H9 (cell line): ENCODE measurements at regions not wholly inside any gene's neighbourhood (a gene's known extent, or its start where the extent isn't known, plus 50 kb on each side); places are given as distances from the start of the nearest gene placed in this dataset.

Experiments used
- DNase-seq: peaks from one replicate; pipeline ENCODE4 v3.0.0-alpha.2; 2017
- H2AFZ ChIP-seq: one replicate; pipeline ENCODE4 v1.6.1; 2013; ENCODE audit warnings: mild to moderate bottlenecking, low read length, control low read depth, moderate library complexity
- H2AK5ac ChIP-seq: 2 replicates; pipeline ENCODE4 v1.6.1; 2013; ENCODE audit warnings: low read length, control low read depth, mixed read lengths; ENCODE audit not compliant: insufficient read length
- H2BK120ac ChIP-seq: one replicate; pipeline ENCODE4 v1.6.1; 2013; ENCODE audit warnings: low read depth, mild to moderate bottlenecking, low read length, control low read depth, inconsistent platforms; ENCODE audit not compliant: poor library complexity, severe bottlenecking
- H2BK12ac ChIP-seq: 2 replicates; pipeline ENCODE4 v1.6.1; 2013; ENCODE audit warnings: low read length, control low read depth, mixed read lengths, low read depth; ENCODE audit not compliant: insufficient read length
- H2BK15ac ChIP-seq: 2 replicates; pipeline ENCODE4 v1.6.1; 2013; ENCODE audit warnings: low read depth, low read length, control low read depth
- H2BK20ac ChIP-seq: one replicate; pipeline ENCODE4 v1.6.1; 2013; ENCODE audit warnings: low read depth, mild to moderate bottlenecking, low read length, control low read depth, inconsistent platforms; ENCODE audit not compliant: poor library complexity, severe bottlenecking
- H2BK5ac ChIP-seq: 2 replicates; pipeline ENCODE4 v1.6.1; 2013; ENCODE audit warnings: low read length, control low read depth, mixed read lengths; ENCODE audit not compliant: insufficient read length
- H3K14ac ChIP-seq: 2 replicates; pipeline ENCODE4 v1.6.1; 2013; ENCODE audit warnings: low read length, control low read depth; ENCODE audit not compliant: insufficient read depth
- H3K18ac ChIP-seq: 2 replicates; pipeline ENCODE4 v1.6.1; 2013; ENCODE audit warnings: low read depth, mild to moderate bottlenecking, mixed read lengths, low read length, control low read depth; ENCODE audit not compliant: insufficient read length
- H3K23ac ChIP-seq: 2 replicates; pipeline ENCODE4 v1.6.1; 2013; ENCODE audit warnings: low read length, control low read depth, mixed read lengths, low read depth; ENCODE audit not compliant: insufficient read length
- H3K23me2 ChIP-seq: 2 replicates; pipeline ENCODE4 v1.6.1; 2013; ENCODE audit warnings: low read depth, mild to moderate bottlenecking, mixed read lengths, low read length, control low read depth; ENCODE audit not compliant: insufficient read length, poor library complexity, severe bottlenecking
- H3K27ac ChIP-seq: 2 replicates; pipeline ENCODE4 v1.5.1; 2013; ENCODE audit warnings: low read length, control low read depth, mixed read lengths, low read depth; ENCODE audit not compliant: insufficient read length
- H3K27me3 ChIP-seq: 2 replicates; pipeline ENCODE4 v1.6.1; 2013; ENCODE audit warnings: low read length, control low read depth, inconsistent platforms; ENCODE audit not compliant: insufficient read depth
- H3K4ac ChIP-seq: 2 replicates; pipeline ENCODE4 v1.6.1; 2013; ENCODE audit warnings: low read depth, mild to moderate bottlenecking, control low read depth, inconsistent platforms, low read length, moderate library complexity
- H3K4me1 ChIP-seq: 2 replicates; pipeline ENCODE4 v1.6.1; 2013; ENCODE audit warnings: low read length, control low read depth, inconsistent platforms; ENCODE audit not compliant: insufficient read depth
- H3K4me2 ChIP-seq: 2 replicates; pipeline ENCODE4 v1.6.1; 2013; ENCODE audit warnings: low read length, control low read depth, mixed read lengths; ENCODE audit not compliant: insufficient read length, insufficient read depth
- H3K56ac ChIP-seq: 2 replicates; pipeline ENCODE4 v1.6.1; 2013; ENCODE audit warnings: low read depth, mild to moderate bottlenecking, mixed read lengths, low read length, control low read depth; ENCODE audit not compliant: insufficient read length
- H3K79me1 ChIP-seq: 2 replicates; pipeline ENCODE4 v1.6.1; 2013; ENCODE audit warnings: low read depth, mild to moderate bottlenecking, moderate library complexity, low read length, control low read depth, inconsistent platforms; ENCODE audit not compliant: insufficient read depth, poor library complexity, severe bottlenecking
- H3K79me2 ChIP-seq: 2 replicates; pipeline ENCODE4 v1.6.1; 2013; ENCODE audit warnings: low read length, control low read depth, inconsistent platforms; ENCODE audit not compliant: insufficient read depth
- H3K9ac ChIP-seq: 2 replicates; pipeline ENCODE4 v1.6.1; 2013; ENCODE audit warnings: low read length, control low read depth, mixed read lengths; ENCODE audit not compliant: insufficient read length; ENCODE audit errors: extremely low read depth
- H3K9me3 ChIP-seq: one replicate; pipeline ENCODE4 v1.6.1; 2013; ENCODE audit warnings: low read depth, low read length, inconsistent platforms; ENCODE audit not compliant: control insufficient read depth
- H3T11ph ChIP-seq: one replicate; pipeline ENCODE4 v1.6.1; 2013; ENCODE audit warnings: mild to moderate bottlenecking, low read length, control low read depth, inconsistent platforms
- H4K20me1 ChIP-seq: one replicate; pipeline ENCODE4 v1.6.1; 2013; ENCODE audit not compliant: control insufficient read depth, insufficient read length, insufficient read depth
- H4K5ac ChIP-seq: 2 replicates; pipeline ENCODE4 v1.6.1; 2013; ENCODE audit warnings: low read depth, mild to moderate bottlenecking, mixed read lengths, low read length, control low read depth; ENCODE audit not compliant: insufficient read length
- H4K8ac ChIP-seq: replicated peaks from 2 replicates; pipeline ENCODE4 v1.6.1; 2013; ENCODE audit warnings: low read length, control low read depth, mixed read lengths, low read depth; ENCODE audit not compliant: insufficient read length
- H4K91ac ChIP-seq: 2 replicates; pipeline ENCODE4 v1.6.1; 2013; ENCODE audit warnings: low read depth, mild to moderate bottlenecking, moderate library complexity, mixed read lengths, low read length, control low read depth; ENCODE audit not compliant: insufficient read length
- H3K27ac Mint-ChIP-seq, 3 experiments: 2 replicates in 2 of 3; 3 replicates in 1 of 3; pipeline ENCODE4 v1.8.0; 2020 to 2021; ENCODE audit warnings: mixed read lengths in 3 of 3, mild to moderate bottlenecking in 1 of 3, moderate library complexity in 1 of 3
- H3K27me3 Mint-ChIP-seq: 2 replicates; pipeline ENCODE4 v1.8.0; 2021; ENCODE audit warnings: low read depth, mild to moderate bottlenecking, moderate library complexity, mixed read lengths
- H3K36me3 Mint-ChIP-seq, 3 experiments: 2 replicates in 2 of 3; 3 replicates in 1 of 3; pipeline ENCODE4 v1.8.0; 2020 to 2021; ENCODE audit warnings: low read depth in 3 of 3, mixed read lengths in 3 of 3; ENCODE audit not compliant: insufficient read depth in 1 of 3
- H3K4me1 Mint-ChIP-seq, 2 experiments: 2 replicates each; pipeline ENCODE4 v1.8.0; 2020; ENCODE audit warnings: mixed read lengths in 2 of 2
- H3K4me3 Mint-ChIP-seq, 2 experiments: 2 replicates in 1 of 2; 3 replicates in 1 of 2; pipeline ENCODE4 v1.8.0; 2020 to 2021; ENCODE audit warnings: mild to moderate bottlenecking in 2 of 2, mixed read lengths in 2 of 2, moderate library complexity in 1 of 2
- H3K9me3 Mint-ChIP-seq, 2 experiments: 2 replicates in 1 of 2; 3 replicates in 1 of 2; pipeline ENCODE4 v1.8.0; 2020; ENCODE audit warnings: mild to moderate bottlenecking in 2 of 2, mixed read lengths in 2 of 2, moderate library complexity in 1 of 2
- CTCF ChIP-seq: fragments of 200-600 bp; sonication (generic); conservative IDR thresholded peaks from 3 replicates; pipeline ENCODE4 v1.8.0; 2021; ENCODE audit warnings: antibody characterized with exemption, mild to moderate bottlenecking

- Histone ChIP-seq H3K23ac (no peak overlapping the region), H3K9me3 (no peaks in the 10 kb centered on the region), H3T11ph (no peak overlapping the region), H3K18ac (no peak overlapping the region), H4K5ac (no peak overlapping the region), H2BK20ac (no peak overlapping the region), H2BK12ac (no peak overlapping the region), H3K4me1 (no peaks in the 10 kb centered on the region), H2AFZ (no peak overlapping the region), H3K27ac (no peak overlapping the region), H2BK15ac (no peak overlapping the region), H2BK120ac (no peak overlapping the region), H4K20me1 (no peaks in the 10 kb centered on the region), H3K14ac (no peak overlapping the region), H3K9ac (no peak overlapping the region), H2BK5ac (no peak overlapping the region), H3K79me1 (no peaks in the 10 kb centered on the region), H3K79me2 (no peaks in the 10 kb centered on the region), H4K8ac (no peak overlapping the region), H3K23me2 (no peaks in the 10 kb centered on the region), H3K27me3 (no peaks in the 10 kb centered on the region), H2AK5ac (no peak overlapping the region), H4K91ac (no peak overlapping the region), H3K4me2 (no peak overlapping the region), H3K56ac (no peak overlapping the region), H3K4ac (no peak overlapping the region)
- Mint-ChIP-seq H3K27ac (no peak overlapping the region), H3K4me1 (no peaks in the 10 kb centered on the region), H3K9me3 (no peaks in the 10 kb centered on the region), H3K27me3 (no peaks in the 10 kb centered on the region), H3K36me3 (no peaks in the 10 kb centered on the region), H3K4me3 (no peak overlapping the region)
- TF ChIP-seq CTCF = no peak
- DNase-seq = no peak
Observed at GRCh38 chr2:184540246-184540789, 58.0 kb upstream of the ZNF804A start.
